ENCODE measurements at regions not wholly inside any gene's neighbourhood (a gene's known extent, or its start where the extent isn't known, plus 50 kb on each side); places are given as distances from the start of the nearest gene placed in this dataset.

DNA sequence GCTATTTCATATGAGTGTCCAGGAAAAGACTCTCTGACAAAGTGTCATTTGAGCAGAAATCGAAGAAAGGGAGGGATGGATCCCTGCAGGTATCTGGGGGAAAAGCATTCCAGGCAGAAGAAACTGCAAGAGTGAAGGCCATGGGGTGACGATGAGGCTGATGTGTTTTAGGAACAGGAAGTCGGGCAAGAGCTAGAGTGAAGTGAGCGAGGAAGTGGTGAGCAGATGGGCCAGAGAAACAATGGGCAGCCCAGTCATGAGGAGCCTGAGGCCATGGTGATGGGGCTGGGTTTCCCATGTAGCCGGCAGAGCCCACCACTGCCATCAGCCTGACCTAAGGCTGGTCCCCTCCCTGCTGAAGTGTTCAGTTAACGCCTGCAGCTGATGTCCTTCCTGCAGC is 150.2 kb downstream of the TNFSF13B start:
- TF ChIP-seq, protein P1, sequence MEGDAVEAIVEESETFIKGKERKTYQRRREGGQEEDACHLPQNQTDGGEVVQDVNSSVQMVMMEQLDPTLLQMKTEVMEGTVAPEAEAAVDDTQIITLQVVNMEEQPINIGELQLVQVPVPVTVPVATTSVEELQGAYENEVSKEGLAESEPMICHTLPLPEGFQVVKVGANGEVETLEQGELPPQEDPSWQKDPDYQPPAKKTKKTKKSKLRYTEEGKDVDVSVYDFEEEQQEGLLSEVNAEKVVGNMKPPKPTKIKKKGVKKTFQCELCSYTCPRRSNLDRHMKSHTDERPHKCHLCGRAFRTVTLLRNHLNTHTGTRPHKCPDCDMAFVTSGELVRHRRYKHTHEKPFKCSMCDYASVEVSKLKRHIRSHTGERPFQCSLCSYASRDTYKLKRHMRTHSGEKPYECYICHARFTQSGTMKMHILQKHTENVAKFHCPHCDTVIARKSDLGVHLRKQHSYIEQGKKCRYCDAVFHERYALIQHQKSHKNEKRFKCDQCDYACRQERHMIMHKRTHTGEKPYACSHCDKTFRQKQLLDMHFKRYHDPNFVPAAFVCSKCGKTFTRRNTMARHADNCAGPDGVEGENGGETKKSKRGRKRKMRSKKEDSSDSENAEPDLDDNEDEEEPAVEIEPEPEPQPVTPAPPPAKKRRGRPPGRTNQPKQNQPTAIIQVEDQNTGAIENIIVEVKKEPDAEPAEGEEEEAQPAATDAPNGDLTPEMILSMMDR (IDR thresholded peaks at IDR 0.05): no peak
- TF ChIP-seq POLR2A (IDR thresholded peaks at IDR 0.05) (no peak), POLR2AphosphoS5 (IDR thresholded peaks at IDR 0.05) (no peak)
- no peak overlapping the region for H3K4me3 ChIP-seq

DNA sequence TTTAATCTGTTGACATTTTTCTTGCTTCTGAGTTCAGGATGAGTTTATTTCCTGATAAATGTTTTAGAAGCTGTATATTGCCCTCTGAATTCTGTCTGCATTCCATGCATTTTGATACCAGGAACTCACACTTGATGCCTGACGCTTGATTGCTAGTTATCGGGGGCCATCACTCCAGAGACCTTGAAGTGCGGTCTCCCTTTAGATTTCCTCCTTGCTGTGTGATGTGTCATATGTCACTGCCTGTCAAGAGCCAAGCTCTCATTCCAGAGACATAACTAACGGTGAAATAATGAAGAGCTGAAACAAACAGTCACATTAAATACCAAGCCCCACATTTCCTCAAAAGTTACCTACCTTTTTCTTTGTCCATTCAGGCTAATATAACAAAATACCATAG is 155.5 kb downstream of the TNFSF13B start:
- no peaks in the 10 kb centered on the region for H3K36me3 ChIP-seq
- no peaks in the 10 kb centered on the region for H3K27me3 ChIP-seq
- intact Hi-C loops (cut with DNase I; ENCODE audit: low total_unique reads): no loop called here
- TF ChIP-seq POLR2AphosphoS5 (IDR thresholded peaks at IDR 0.05) (no peak), POLR2A (IDR thresholded peaks at IDR 0.05) (no peak)
- TF ChIP-seq, protein P1 (IDR thresholded peaks at IDR 0.05): no peak
- no peak overlapping the region for H3K27ac ChIP-seq
- no peaks in the 10 kb centered on the region for H3K4me1 ChIP-seq
- no peak overlapping the region for H3K4me3 ChIP-seq
- no peak for DNase-seq (ENCODE audit: low spot score in 2 of 2)
- no peaks in the 10 kb centered on the region for H3K9me3 ChIP-seq

More for the DNA sequence above, 150.2 kb downstream of the TNFSF13B start:
- no peaks in the 10 kb centered on the region for H3K4me1 ChIP-seq
- intact Hi-C loops (cut with DNase I; ENCODE audit: low total_unique reads): no loop called here
- DNase-seq (ENCODE audit: low spot score in 2 of 2): no peak
- no peak overlapping the region for H3K27ac ChIP-seq
- no peaks in the 10 kb centered on the region for H3K36me3 ChIP-seq
- H3K9me3 ChIP-seq: no peaks in the 10 kb centered on the region
- no peaks in the 10 kb centered on the region for H3K27me3 ChIP-seq

DNA sequence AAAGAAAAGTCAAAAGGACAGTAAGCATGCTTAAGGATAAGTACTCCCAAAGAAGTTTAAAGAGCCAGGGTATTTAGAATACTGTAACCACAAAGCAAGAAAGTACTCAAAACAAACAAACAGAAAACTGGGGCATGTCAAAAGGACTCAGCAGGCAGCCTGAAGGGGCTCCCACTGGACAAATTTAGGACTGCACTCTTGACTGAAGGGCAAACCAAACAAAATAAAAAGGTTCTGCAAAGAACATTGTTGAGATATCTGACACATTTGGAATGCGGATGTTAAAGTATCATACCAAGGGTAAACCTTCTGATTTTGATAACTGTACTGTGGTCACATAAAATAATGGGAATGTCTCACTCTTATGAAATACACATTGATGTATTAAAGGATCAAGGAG is 157.4 kb downstream of the TNFSF13B start:
- no peaks in the 10 kb centered on the region for H3K9me3 ChIP-seq
- TF ChIP-seq, protein P1 (IDR thresholded peaks at IDR 0.05): no peak
- TF ChIP-seq POLR2A (IDR thresholded peaks at IDR 0.05) (no peak), POLR2AphosphoS5 (IDR thresholded peaks at IDR 0.05) (no peak)
- no peaks in the 10 kb centered on the region for H3K36me3 ChIP-seq
- no peak overlapping the region for H3K4me3 ChIP-seq
- no peak for DNase-seq (ENCODE audit: low spot score in 2 of 2)
- no peaks in the 10 kb centered on the region for H3K4me1 ChIP-seq
- H3K27me3 ChIP-seq: no peaks in the 10 kb centered on the region
- intact Hi-C loops (cut with DNase I; ENCODE audit: low total_unique reads): no loop called here
- H3K27ac ChIP-seq: no peak overlapping the region

DNA sequence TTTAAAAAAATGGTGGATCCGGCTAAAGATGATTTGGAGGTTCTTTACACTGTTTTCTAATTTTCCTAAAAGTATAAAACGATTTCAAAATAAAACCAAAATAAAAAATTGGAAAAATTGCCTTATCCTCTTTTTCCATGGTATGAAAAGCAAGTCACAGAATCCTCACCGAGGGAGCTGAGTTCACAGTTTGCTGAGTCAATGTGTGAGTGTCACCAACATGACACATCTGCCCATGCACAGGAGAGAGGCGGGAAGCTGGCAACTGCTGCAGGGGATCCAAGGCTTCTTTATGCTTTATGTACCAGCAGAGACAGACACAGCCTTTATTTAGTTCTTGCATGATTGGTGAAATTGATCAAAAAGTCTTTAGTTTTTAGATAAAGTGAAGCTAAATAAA is 157.8 kb downstream of the TNFSF13B start:
- intact Hi-C loops (cut with DNase I; ENCODE audit: low total_unique reads): no loop called here
- Histone ChIP-seq H3K4me1 (no peaks in the 10 kb centered on the region), H3K27me3 (no peaks in the 10 kb centered on the region), H3K36me3 (no peaks in the 10 kb centered on the region), H3K27ac (no peak overlapping the region), H3K9me3 (no peaks in the 10 kb centered on the region), H3K4me3 (no peak overlapping the region)
- DNase-seq (ENCODE audit: low spot score in 2 of 2): no peak
- TF ChIP-seq, protein P1 (IDR thresholded peaks at IDR 0.05): no peak
- TF ChIP-seq POLR2A (IDR thresholded peaks at IDR 0.05) (no peak), POLR2AphosphoS5 (IDR thresholded peaks at IDR 0.05) (no peak)

DNA sequence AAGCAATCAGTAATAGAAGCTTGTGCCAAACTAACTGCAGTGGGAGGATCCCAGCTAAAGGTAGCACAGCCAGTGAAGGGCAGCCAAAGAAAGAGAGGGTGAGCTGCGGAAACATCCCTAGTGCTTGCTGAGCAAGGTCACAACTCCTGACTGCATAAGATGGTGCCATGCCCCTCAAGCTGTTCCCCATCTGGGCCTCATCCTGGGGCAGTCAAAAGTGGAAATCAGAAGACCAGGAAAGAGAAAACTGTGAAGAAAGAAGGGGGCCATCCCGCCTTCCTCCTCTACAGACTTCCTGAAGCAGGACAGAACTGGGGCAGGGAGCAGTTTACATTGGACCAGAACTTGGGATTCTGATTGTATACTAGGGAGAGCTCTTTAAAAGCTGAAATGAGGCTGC is 159.2 kb downstream of the TNFSF13B start:
- H3K27me3 ChIP-seq: no peaks in the 10 kb centered on the region
- DNase-seq (ENCODE audit: low spot score in 2 of 2): no peak
- H3K36me3 ChIP-seq: no peaks in the 10 kb centered on the region
- H3K27ac ChIP-seq: no peak overlapping the region
- H3K4me3 ChIP-seq: no peak overlapping the region
- H3K4me1 ChIP-seq: no peaks in the 10 kb centered on the region
- TF ChIP-seq POLR2A (IDR thresholded peaks at IDR 0.05): no peak
- TF ChIP-seq, protein P1 (IDR thresholded peaks at IDR 0.05): no peak
- TF ChIP-seq POLR2AphosphoS5 (IDR thresholded peaks at IDR 0.05): no peak
- H3K9me3 ChIP-seq: no peaks in the 10 kb centered on the region
- intact Hi-C loops (cut with DNase I; ENCODE audit: low total_unique reads): no loop called here
